Stimulated activated CD8-positive, alpha-beta memory T cell treated with anti-CD3 and anti-CD28 coated beads, Interleukin-15, amount 100 ng/mL, for 1 hour (primary cell): ENCODE measurements at regions not wholly inside any gene's neighbourhood (a gene's known extent, or its start where the extent isn't known, plus 50 kb on each side); places are given as distances from the start of the nearest gene placed in this dataset.

Source experiments
- DNase-seq: peaks from one replicate; pipeline ENCODE4 v3.0.0-alpha.2; 2020; ENCODE audit warnings: low read depth

DNA sequence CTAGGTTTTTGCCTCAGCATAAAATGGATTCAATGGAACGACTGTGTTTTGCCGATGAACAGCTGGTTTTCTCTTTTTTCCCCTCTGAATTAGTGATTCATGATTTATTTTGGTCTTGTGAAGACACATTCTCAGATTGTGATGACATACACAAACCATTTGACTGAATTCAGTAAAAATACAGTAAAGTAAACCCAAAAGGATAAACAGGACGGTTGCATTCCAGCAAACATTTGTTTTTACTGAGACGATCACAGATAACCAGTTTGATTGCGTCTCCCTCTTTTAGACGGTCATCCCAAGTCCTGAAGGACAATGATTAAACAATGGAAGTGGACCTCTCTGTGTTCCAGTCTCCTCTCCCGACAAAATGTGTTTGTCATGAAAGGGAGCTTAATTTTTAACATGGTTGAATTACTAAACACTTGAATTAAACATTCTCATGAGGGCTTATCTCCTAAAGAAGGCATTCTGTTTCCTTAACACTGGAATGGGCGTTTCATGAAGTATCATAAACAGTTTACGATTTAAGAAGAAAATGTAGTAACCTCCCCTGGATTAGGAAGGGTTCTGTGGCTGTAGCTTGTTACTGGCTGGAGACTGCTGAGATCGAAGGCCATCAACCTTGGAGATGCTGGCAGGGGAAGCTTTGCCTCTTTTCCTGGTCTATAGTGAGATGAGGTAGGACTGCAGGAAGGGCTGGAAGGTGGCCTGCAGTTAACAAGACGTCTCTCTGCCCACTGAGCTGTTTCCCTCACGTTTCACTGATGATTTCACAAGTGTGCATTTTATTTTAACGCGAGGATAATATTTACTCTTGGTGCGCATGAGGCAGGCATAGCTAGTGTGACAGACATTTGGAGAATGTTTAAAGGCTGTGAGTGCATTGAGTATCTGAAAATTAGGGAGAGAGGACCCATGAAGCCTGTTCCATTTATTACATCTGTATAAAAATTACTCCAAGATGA, 457.9 kb downstream of the FGF9 start:
- DNase-seq, result no peak

GRCh38 chr13:22130254-22130653, 459.4 kb downstream of the FGF9 start:
- DNase-seq, result no peak

DNA sequence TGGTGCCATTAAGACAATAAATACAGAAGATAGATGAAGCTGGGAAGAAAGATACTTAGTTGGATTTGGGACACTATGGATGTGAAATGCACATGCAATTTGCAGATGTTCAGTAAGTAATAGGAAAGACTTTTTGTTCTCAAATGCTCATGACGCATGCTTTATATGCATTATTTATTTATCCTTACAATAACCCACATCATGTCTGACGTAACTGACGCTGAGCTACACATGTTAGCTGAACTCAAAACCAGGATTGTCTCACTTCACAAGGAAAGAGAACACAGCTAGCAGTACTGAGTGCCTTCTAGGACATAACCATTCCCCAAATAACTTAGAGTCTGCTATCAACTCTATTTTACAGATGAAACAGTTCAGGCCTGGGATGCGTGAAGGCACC, 463.4 kb downstream of the FGF9 start:
- DNase-seq, result no peak

DNA sequence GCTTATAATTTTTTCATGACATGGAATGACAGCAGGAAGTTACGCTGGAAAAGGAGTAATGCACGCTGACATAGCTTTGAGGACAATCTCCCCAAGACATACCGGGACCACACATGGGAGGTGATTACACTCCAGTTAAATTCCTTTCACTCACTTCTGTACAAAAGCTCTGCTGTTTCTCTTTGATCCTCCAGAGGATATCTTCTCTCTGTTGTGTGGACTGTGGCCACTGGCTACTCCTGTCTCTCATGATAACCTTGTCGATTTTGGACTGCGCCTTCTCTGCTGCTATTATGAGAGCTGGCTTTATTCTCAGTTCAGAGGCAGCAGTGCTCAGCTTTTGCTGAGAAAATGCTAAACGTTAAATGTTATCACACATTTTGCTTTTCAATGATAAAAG, 464.6 kb downstream of the FGF9 start:
- DNase-seq, result no peak

- DNase-seq, result no peak
These were observed 466.6 kb downstream of the FGF9 start for GRCh38 chr13:22137361-22138050.

DNA sequence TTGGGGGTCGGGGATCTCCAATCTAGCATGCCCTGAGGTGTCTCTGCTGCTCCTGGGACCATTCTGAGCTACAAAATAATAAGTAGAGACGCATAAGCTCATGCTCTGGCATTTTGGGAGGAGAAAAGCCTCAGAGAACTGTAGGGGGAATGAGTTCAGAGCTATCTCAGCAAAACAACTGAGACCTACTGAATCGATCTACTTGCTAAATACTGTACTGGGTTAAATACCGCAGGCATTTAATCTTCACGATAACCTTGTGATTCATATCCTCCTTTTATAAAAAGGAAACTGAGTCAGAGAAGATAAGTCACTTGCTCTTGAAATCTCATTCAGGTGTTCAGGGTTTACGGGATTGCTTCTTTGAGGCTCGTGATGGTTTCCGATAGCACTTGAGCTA, 468.1 kb downstream of the FGF9 start:
- DNase-seq, result no peak

DNA sequence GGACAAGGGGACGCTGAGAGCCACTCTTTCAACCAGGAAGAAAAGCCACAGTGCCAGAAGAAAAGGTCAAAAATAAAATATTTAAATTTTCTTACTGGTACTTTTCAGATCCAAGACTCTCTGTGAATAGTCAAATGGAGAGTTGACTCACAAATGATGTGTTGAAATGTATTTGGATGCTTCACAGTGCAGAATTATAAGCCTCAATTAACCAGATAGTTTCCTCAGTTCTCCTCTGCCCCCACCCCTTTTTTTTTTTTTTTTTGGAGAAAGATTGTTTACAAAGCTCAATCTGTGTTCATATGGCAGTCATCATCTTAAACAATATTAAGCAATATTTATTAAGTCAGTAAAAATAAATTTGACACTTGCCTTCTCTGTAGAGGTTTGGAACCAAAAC, 470.8 kb downstream of the FGF9 start:
- DNase-seq, result no peak

DNA sequence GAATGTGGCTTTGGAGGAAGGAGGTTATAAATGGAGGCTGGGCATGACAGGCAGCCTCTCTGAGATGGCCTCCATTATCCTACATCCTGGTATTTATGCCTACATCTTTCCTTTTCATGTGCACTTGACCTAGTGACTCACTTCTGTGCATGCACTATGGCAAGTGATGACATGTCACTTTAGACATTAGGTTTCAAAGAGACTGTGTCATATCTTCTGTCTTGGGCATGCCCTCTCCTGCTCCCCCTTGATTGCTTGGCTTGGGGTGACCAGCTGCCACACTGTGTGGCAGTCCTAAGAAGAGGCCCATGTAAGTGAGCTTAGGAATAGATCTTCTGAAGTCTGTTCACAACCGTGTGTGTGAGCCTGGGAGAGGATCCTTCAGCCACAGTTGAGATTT, 472.8 kb downstream of the FGF9 start:
- no peak for DNase-seq

GRCh38 chr13:22144806-22145205, 473.9 kb downstream of the FGF9 start:
- DNase-seq, result no peak

DNA sequence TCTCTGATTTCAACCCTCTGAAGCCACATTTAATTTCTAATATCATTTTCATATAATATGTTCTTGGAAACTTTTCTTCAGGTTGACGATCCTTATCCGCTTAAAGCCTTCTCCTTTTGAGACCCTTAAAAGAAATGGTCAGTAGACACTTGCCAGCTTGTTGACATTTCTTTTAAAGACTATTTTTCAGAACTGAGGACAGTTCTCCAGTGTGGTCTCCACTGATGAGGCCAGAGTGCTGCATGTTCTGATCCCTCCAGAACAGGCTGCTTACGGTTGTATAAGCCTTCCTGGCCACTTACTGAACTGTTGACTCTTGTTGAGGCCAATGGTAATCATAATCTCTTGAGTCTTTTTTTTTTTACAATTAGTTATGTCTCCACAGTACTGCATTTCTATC, 477.3 kb downstream of the FGF9 start:
- DNase-seq, result no peak

DNA sequence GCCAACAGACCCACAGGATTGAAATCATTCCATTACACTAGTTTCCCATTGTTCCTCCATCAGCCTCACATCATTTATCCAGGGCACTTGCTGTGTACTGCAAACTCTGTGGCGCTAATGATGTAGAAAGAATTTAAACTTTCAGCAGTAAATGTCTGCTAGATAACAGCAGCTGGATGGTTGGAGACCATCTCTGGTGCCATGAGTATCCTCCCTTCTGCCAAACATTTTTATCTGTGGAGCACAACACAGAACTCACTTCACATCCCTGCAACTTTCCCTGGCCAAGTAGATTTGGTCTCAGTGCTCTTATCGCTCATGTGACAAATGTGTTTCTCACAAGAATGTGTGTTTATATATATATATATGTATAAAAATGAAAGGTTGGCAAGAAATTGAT, 481.9 kb downstream of the FGF9 start:
- DNase-seq, result no peak

DNA sequence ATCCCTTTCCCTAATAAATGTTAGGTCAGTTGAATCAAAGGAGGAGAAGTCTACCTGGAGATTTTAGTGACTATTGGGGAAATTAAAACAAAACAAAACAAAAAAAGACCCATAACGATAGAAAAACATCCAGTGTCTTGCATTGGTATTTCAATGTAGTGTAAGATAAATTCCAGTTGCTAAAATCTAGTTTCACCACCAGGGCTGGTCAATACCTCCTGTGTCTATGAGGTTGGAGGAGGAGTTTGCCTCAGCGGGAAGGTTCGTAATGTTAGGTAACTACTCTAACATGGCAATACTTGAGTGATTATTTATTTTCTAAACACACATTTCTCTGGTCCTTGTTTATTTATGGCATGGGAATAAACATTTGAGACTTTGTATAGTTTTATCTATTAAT, 483.2 kb downstream of the FGF9 start:
- no peak for DNase-seq

GRCh38 chr13:22161871-22162270, 491.0 kb downstream of the FGF9 start:
- no peak for DNase-seq

- DNase-seq, result no peak
These were observed 492.0 kb downstream of the FGF9 start for GRCh38 chr13:22162889-22163288.

GRCh38 chr13:22168437-22169190, 497.7 kb downstream of the FGF9 start:
- DNase-seq, result no peak

GRCh38 chr13:22169473-22169872, 498.6 kb downstream of the FGF9 start:
- DNase-seq, result no peak

GRCh38 chr13:22173610-22174009, 502.7 kb downstream of the FGF9 start:
- DNase-seq, result no peak

- no peak for DNase-seq
These were observed 504.4 kb downstream of the FGF9 start for GRCh38 chr13:22175241-22175640.

DNA sequence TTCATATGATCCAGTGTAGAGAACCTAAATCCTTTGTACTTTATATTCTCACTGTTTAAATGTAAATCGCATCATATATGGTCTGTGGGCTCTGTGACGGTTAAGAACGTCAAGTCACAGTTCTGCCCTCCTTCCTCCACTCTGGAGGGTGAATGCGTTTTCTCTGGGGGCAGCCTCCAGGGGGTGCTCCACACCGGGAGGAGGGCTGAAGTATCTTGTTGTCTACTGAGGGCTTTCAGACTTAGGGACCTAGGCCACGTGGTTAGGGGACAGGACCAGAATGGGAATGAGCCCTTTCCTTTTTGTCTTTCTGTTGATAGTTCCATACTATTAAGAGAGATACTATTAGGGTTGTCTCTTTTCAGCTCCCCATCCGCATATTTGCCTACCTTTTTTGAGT, 504.9 kb downstream of the FGF9 start:
- no peak for DNase-seq

DNA sequence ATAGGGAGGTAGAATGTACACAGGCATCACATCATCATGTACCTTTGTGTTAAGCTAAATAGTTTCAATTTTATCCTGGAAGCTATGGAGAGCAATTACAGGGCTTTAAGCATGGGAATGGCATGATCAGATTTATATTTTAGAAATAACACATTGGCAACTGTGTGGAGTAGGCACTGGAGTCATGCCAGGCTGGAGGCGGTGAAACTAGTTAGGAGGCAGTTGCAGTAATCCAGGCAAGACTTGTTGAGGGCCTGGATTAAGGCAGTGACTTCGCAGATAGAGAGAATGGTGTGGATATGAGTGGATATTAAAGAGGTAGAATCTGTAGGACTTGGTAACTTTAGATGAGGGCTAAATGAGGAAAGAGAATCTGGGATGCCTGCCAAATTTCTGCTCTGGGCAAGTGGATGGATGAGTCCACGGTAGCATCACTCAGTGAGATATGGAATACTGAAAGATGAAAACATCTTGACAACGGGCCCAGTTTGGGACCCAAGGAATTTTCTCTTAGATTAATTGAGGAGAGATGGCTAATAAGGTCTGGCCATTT, 506.2 kb downstream of the FGF9 start:
- no peak for DNase-seq

DNA sequence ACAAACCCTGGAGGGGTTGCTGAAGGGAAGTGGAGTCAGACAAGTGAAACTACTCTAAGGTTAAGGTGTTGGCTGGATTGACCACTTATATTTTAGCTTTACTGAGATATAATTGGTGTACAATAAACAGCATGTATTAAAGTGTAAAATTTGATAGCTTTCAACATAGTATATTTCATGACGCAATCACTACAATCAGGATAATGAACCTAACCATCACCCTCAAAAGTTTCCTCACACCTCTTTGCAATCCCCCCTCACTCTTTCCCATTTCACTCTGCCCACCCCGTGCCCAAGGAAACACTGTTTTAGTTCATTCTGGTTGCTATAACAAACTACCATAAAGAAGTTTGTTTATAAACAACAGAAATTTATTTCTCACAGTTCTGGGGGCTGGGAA, 508.0 kb downstream of the FGF9 start:
- no peak for DNase-seq

DNA sequence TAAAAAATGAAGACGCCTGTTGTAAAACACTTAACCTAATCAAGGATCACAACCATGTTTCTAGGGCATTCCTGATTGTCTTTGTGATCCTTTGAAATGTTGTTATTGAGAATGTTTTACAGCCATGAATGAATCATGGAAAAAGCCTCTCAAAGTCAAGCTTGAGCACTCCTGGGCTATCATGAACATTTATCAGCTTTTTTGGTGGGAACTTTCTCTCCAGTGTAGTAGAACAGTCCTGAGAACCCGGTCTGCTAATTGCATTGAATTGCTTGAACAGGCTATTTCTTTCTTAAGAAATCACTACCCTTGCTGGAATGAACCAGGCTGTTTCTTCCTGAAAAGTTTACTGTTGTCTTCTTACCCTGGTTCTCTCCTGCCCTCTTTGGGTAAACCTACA, 516.5 kb downstream of the FGF9 start:
- DNase-seq, result no peak
